Dermis blood vessel endothelial cell (primary cell): ENCODE measurements at regions not wholly inside any gene's neighbourhood (a gene's known extent, or its start where the extent isn't known, plus 50 kb on each side); places are given as distances from the start of the nearest gene placed in this dataset.
"Not testable (repeated sequence)": the region's sequence is repeated elsewhere in the genome, so short reads cannot be mapped to it uniquely, and the experiment has no call there.

Source experiments
- DNase-seq: peaks from one replicate; pipeline ENCODE4 v3.0.0; 2010

DNA sequence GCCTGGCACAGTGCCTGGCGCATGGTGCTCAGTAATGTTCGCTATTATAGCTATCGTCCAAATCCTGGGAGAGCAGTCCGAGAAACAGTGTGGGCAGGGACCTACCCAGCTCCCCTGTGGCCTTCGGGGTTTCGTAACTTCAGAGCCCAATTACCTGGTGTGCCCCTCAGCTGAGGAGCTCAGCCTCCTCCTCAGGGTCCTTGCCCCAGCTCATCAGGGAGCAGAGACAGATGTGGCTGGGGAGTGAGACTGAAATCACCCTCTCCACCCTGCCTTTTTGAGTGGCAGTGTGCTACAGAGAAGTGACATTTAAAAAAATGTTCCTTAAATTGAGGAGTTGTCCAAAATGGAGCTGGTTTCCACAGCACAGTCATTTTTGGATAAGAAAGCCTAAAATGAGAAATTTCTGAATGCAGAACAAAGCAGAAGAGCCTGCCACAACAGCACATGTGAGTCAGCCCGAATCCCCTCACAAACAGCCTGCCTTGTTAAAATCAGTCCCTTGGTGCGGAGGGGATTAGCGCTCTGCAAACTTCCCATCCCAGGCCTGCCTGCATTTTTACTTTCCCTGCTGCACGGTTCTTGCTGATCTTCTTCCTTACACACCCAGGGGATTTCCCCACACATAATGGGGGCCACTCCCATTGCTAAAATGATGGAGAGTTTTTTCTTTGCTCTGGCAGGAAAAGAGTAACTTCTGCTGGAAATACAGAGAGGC lies 78.1 kb upstream of the PITX1 start:
- DNase-seq: no peak

- DNase-seq: no peak
Observed at GRCh38 chr5:135110785-135111596, 77.0 kb upstream of the PITX1 start.

DNA sequence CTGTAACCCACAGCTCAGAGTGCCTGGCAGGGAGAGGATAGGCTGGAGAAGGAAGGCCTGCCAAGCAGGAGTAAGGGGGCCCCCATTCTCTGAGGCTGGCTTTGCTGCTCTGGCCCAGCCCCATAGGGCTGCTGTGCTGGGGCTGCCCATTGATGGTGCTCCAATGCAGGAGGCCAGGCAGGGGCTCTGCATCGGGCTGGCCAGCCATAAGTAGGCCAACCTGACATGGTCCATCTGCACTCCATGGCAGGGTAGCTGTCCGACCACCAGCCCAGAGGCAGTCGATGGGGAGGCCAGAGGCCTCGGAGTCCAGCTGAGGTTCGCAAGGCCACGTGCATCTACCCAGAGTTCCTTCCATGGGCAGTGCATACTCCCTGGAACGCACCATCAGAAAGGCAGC lies 75.0 kb upstream of the PITX1 start:
- DNase-seq: no peak

- DNase-seq: no peak
Observed at GRCh38 chr5:135108569-135108968, 74.5 kb upstream of the PITX1 start.

- DNase-seq: no peak
Observed at GRCh38 chr5:135107986-135108385, 74.0 kb upstream of the PITX1 start.

DNA sequence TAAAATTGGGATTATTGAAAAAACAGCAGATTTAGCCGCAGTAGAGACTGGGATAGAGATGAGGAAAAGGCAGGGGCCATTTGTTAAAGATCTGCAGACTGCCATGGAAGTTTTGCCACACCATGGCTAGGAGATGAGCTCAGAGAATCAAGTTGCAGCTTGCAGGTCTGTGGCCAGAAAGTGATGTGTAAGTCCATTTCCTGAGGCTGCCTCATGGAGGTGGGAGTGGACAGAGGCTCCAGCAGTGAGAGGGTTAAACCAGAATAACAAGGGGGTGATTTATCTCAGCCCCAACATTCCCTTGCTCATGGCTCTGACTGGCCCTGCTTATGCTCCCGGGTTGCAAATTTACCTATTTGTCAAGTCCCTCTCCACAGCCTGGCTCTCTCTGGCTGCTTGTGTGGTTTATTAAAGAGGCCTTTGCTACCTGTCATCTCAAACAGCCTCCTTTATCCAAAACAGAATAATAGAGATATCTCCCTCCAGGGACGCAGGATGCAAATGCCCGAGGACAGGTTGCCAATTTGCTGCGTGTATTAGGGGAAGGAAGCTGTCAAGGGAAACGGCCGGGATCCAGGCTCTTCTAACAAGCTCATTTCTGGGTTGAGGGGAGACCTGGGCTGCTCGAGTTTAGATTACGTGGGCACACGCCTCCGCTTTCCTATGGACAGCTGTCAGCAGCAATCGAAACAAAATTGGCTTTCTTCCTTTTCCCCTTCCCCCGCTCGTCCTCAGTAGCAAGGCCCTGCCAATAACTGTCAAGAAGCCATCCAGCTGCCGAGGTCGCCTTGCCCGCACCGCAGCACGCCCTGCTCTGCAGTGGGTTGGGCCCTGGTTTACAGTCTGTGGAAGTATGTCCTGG lies 72.8 kb upstream of the PITX1 start:
- DNase-seq: peak; percentile 2

DNA sequence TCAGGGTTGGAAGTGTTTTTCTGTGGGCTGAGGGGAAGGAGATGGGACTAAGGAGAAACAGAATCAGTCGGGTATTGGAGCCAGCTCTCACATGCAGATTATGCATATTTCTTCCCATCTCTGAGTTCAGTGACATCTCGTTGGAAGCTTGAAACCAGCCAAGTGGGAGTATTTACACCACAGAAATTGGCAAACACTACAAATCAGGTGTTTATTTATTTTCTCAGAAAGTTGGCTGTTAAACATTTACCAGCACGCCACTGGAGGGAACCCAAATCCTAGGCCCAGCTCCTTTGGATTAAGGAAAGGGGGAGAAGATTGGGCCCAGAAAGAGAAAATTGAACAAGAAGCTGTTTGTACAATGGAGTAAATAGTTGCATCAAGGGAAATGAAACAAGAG lies 72.1 kb upstream of the PITX1 start:
- no peak for DNase-seq

- DNase-seq: no peak
Observed at GRCh38 chr5:135105105-135105484, 71.1 kb upstream of the PITX1 start.

GRCh38 chr5:135103575-135103853 lies 69.5 kb upstream of the PITX1 start:
- DNase-seq: no peak

GRCh38 chr5:135102716-135103574 lies 68.9 kb upstream of the PITX1 start:
- DNase-seq: no peak

DNA sequence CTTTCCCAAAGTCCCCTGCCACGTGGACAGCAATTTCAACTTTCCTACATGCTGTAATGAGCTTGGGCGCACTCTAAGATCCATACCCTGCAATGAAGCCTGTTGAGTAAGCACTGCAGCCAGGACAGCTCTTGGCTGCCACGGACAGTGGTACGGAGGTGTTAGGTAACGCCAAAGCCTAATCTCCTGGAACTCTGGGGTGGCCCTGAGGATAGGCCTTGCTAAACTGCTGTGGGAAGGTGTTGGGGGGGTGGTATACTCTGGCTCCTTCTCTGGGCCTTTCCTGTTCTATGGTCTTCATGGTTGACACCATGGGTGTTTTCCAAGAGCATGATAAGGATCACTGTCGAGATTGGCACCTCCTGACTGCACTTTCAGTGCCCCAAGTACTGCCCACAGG lies 66.4 kb upstream of the PITX1 start:
- DNase-seq: no peak

GRCh38 chr5:135100011-135100410 lies 66.0 kb upstream of the PITX1 start:
- no peak for DNase-seq

GRCh38 chr5:135097390-135097789 lies 63.4 kb upstream of the PITX1 start:
- DNase-seq: no peak

DNA sequence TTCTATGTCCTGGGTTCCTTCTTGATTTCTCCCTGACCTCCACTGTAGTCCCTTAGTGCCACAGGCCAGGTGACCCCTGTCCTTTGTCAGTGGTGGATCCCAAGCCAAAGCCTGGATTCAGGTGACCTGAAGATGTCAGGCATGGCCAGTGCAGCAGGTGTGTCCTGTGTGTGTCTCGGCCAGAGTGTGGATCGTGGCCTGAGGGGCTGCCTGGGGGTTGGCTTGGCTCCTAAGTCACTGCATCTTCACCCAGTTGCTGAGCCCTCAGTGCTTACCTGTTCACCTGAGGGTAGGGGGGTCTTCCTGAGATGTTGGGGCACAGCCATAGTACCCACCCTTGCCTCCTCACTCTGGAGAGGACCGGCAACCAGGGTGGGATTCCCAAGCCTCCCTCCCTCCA lies 61.8 kb upstream of the PITX1 start:
- DNase-seq: no peak

GRCh38 chr5:135095052-135095715 lies 61.2 kb upstream of the PITX1 start:
- DNase-seq: no peak

DNA sequence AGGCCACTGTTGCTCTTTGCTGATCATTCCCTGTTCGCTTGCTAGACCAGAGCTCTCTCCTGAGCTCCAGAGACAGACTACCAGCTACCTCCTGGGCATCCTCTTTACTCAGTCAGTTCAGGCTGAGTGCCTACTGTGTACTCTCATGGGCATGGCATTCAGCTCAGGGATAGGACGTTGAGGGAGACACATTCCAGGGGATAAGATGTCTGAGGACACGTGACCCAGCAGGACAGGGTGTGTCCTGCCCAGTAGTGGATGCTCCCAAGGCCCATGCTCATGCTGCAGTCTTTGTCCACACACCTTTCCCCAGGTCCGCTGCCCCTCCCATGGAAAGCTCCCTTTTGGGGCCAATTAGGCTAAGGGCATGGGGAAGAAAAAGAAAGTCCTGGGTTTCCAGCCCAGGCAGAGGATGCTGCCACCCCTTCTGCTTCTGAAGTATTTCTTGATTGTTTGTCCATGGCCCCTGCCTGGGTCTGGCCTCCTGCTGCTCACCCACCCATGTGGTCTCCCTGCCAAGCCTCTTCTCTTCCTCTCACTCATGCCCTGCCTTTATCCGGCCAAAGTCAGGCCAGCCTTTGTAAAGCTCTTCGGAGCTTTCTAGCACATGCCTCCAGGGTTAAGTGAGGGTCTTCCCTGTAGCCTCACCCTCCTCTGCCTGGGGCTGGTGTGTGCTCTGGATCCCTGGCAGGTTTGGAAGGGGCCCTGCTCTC lies 60.5 kb upstream of the PITX1 start:
- DNase-seq: no peak

DNA sequence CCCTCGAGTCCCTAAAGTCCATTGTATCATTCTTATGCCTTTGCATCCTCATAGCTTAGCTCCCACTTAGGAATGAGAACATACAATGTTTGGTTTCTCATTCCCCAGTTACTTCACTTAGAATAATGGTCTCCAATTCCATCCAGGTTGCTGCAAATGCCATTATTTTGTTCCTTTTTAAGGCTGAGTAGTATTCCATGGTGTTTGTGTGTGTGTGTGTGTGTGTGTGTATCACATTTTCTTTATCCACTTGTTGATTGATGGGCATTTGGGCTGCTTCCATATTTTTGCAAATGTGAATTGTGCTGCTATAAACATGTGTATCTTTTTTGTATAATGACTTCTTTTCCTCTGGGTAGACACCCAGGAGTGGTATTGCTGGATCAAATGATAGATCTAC lies 59.5 kb upstream of the PITX1 start:
- not testable (repeated sequence) for DNase-seq

DNA sequence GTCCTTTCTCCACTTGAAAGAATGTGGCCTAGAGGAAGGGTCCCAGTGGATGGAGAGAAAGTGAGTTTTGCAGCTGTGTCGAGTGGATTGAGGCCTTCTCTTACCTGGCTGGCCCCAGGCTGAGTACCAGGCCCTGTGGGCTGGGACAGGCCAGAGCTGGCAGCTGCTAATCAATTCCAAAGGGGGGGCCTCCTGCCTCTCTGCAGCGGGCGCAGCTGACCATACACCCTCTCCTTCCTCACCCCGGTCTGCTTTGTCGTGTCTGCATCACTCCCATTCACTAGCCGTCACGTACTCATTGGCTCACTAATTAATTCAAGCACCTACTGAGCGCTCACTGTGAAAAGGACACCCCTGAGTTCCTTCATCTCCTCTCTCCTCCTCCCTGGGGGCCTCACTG lies 58.4 kb upstream of the PITX1 start:
- DNase-seq: no peak

DNA sequence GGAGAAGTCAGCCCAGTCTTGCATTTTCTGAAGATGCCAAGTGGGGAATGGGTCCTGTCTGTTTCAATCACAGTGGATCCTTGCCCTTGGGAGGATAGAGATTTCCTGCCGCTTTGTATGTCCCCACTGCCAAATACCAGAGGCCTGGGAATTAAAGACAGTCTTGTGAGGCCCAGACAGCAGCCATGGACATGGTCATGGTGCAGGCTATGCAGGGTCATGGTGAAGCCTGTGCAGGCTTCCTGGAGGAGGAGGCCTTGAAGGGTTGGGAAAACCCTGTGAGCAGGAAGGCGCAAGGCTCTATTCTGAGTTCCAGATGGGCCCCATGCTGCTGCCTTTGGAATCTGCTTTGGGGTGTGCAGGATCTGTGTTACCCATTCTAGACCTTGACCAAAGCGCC lies 57.3 kb upstream of the PITX1 start:
- DNase-seq: no peak

DNA sequence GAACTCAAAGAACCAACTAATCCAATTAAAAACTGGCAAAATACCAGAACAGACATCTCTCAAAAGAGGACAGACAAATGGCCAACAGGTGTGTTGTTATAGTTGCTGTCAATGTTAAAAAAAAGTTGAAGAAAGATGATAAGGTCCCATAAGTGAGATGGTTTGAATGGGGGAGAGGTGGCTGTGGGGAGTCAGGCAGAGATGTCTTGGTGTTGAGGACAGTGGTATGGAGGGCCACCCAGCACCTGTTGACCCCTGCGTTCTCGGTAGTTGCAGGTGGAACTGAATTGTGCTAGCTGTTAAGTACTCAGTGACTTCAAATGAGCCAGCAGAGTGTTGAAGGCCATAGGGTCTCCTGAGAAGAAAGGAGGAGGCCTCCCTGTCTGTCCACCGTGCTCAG lies 55.9 kb upstream of the PITX1 start:
- DNase-seq: no peak

GRCh38 chr5:135088911-135089310 lies 54.9 kb upstream of the PITX1 start:
- DNase-seq: no peak
